ENCODE measurements at regions not wholly inside any gene's neighbourhood (a gene's known extent, or its start where the extent isn't known, plus 50 kb on each side); places are given as distances from the start of the nearest gene placed in this dataset.

DNA sequence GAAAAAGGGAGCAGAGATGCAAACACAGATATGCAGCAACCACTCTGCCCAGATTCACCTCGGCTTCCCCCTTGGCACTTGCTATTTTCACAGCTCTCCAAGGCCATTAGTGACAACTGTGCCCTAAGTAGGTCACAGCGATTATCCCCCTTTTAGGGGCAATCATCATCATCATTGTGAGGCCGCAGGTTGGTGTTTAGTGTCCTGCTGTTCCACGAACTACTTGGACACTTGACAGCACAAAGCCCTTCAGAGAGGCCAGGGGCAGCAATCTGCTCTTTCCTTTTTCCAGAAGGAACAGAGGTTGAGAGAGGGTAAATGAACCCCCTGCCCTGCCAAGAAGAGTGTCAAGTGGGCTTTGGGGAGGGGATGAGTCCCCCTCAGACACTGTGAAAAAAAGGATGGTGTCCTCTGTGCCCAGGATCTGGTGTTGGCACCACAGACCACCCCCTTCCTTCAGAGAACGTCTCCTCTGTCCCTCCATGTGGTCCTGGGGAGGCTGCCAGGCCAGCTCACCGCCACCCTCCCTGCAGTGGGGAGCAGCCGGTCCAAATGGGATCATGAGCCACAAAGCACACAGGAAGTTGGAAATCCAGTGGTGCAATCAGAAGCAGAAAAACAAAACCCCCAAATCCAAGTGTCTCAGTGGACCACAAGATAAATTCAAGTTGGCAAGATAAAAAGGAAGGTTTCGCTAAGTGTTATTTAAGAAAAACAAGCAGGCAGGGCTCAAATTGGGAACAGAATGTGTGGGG lies 78.4 kb upstream of the MED9 start:
- DNase-seq (ENCODE audit: low spot score), result no peak

DNA sequence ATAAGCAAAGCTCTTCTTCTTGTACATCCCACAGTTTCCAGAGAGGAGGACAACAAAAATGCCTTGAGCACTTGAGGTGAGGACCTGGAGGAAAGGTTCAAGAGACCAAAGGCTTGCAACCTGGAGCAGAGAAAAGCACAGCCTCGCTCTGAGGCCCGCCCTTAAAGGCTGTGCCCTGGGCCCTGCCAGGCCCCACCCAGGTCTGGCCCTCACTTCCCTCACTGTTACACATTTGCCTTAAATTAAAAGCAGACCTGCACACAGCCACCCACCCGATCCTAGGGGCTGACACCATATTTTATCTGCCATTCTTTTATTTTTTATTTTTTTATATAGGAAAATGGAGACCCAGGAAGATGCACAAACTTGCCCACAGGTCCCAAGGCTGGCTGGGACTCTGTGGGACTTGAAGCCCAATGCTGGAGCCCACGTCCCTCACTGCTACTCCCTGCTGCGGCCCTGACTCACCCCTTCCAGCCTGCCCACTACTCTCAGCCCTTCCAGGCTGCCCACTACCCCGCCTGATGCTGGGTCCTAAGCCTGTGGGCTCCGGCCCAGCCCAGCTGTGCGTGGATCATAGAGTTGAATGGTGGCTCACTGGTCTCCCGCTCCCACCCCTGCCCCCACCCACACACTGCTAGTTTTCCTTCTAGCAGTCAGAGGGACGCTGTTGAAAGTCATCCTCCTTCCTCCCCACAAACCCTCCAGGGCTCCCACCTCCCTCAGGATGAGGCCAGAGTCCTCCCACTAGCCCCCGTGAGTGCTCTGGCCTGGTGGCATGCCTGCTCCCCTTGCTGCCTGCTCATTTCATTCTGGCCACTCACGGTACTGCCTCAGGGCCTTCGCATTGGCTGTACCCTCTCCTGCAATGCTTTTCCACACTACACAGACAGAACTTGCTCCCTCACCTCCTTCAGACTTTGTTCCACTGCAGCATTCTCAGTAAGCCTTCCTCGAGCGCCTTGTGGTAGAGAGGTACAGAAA lies 77.6 kb upstream of the MED9 start:
- no peak for DNase-seq (ENCODE audit: low spot score)

DNA sequence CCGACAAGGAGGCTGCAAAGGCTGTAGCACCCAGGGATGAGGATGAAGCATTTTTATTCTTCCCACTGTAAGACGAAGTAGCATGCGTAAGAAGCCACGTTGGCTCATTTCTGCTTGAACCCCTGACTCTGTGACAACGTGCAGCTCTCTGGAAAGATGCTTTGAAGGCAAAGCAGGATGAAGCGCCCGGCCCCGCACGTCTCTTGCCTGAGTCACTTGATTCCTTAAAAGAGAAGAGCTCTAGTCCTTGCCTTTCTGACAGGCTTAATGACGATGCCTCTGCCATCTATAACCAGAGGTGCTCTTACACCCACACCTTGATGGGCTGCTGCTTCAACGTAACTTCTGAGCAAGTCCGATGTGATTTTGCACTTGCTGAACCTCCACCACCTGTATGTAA lies 76.7 kb upstream of the MED9 start:
- no peak for DNase-seq (ENCODE audit: low spot score)

DNA sequence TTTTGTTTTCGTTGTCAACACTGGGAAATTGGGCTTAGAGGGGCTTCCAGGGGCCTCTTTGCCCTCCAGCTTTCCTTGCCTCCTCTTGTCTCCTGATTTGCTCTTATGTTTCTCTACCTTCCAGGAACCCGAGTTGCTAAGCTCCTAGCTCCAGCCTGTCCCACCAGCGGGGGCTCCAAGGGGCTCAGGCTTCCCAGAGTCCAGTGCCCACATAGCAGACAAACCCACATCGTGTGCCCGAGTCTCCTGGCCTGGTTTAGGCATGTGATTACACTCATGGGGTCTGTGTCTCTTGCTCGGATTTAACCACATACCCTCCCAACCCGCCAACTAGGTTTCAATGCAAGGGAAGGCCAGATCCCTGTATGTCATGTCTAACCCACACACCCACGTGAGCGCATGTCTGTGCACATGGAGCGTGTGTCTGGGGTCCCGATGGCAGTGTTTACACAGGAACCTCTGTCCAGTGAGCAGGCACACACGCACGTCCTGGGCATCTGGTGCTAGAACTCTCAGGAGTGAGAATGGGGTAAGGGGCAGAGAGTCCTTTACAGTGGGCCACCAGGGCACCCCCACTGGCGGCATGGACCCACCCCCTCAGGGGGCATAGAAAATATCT lies 76.1 kb upstream of the MED9 start:
- no peak for DNase-seq (ENCODE audit: low spot score)

DNA sequence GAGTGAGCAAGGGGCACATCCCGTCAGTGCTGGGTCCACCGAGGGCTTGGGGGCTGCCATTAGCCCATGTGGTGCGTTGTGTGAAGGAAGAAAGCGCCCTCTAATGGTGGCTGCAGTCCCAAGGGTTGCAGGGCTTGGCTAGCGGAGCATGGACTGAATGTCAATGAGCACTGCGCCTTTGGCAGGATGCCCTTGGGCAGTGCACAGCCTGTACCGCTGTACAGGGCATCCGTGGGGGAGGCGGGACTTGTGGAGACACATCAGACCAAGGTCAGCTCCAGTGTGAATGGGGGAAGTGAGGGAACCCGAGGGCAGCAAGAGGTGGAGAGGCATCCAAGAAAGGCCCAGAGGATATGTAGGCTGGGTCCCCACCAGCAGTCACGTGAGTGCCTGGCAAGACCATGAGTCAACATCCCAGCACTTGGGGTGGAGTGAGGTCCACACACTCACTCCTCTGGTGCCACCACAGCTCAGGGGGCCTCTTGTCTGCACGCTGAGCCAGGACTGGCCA lies 75.5 kb upstream of the MED9 start:
- DNase-seq (ENCODE audit: low spot score), result peak; percentile 18

DNA sequence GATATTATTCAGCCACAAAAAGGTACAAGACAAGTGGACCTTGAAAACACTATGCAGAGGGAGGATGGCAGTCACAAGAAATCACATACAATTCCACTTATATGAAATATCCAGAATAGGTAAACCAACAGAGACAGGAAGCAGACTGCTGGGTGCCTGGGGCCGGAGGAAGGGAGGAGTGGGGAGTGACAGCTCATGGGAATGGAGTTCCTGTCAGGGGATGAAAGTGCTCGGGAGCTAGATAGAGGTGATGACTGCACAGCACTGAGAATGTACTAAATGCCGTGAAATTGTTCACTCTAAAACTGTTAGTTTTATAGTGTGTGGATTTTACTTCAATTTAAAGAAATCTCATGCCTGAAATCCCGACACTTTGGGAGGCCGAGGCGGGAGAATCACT lies 74.2 kb upstream of the MED9 start:
- DNase-seq (ENCODE audit: low spot score), result no peak

DNA sequence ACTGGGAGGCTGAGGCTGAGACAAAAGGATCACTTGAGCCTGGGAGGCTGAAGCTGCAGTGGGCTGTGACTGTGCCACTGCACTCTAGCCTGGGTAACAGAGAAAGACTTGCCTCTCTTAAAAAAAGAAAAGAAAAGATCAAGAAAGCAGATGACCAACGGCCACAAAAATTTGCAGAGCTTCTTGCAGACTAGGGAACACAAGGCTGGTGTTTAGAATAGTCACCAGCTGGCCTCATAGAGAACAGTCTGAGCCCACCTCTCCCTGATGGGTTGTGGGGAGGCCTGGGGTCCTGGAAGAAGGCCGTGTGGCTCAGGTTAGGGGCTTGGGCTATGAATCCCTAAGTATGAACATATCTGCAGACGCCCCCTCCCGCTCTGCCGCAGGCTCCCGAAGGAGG lies 73.7 kb upstream of the MED9 start:
- DNase-seq (ENCODE audit: low spot score), result no peak

DNA sequence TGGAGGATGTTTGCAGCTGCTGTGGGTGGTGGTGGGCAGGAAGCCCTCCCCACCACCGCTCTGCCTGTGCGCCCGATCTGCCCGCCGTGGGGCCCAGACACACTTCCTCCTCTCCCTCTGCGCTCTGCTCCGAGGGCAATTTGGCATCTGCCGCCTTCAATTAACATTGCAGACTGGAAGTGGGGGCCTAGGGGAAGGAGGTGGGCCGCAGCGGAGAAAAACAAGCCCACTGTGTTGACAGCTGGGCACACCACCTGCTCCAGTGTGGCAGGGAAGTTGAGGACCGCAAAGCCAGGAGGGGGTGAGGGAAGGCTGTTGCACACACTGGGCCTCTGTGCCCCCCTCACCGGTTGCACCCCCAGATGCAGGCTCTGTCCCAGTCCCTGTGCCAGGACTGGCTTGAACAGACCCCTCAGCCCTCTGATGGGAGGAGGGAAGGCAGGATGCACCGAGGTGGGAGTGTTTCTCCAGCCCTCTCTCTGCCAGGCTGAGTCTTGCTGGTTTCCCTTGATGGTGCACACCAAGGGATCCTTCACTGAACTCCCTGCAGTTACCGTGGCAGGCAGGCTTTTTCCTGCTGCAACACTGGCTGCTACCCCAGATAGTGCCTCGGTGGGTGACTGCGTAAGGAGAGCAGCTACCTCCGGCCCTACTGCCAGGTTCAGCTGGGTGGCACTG lies 72.8 kb upstream of the MED9 start:
- no peak for DNase-seq (ENCODE audit: low spot score)

DNA sequence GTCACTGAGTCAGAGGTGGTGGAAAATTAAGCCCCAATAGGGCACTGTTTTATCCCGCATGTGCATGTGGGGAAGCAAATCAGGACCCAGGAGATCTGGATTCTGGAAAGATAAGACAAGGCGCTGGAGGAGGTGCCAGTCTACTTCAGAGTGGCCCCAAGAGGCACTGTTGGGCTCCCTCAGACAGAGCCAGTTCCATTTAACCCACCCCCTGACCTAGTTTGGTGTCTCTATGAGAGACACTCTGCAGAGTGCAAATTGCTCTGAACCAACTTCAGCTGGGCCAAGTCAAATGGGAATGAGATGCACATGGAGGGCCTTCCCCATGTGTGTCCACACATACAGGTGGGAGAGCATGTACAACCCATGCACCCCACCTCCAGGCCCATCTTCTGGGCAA lies 71.1 kb upstream of the MED9 start:
- DNase-seq (ENCODE audit: low spot score), result no peak

DNA sequence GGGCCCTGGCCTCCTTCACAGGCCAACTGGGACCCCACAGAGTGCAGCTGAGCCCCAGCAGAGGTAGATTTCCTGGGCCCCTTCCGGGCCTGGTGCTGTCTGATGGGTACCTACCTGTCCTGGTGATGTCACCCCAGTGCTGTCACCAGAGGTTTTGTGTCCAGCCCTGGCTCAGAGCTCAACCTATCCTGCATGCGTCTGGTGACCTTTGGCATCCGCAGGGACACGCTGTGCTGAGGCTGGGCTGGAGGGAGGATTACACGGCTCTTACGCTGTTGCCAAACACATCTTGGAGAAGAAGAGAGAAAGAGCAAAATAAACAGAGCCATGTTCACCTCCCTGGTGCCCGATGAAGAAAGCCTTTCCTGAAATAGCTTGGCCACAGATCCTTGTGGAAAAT lies 70.6 kb upstream of the MED9 start:
- no peak for DNase-seq (ENCODE audit: low spot score)

DNA sequence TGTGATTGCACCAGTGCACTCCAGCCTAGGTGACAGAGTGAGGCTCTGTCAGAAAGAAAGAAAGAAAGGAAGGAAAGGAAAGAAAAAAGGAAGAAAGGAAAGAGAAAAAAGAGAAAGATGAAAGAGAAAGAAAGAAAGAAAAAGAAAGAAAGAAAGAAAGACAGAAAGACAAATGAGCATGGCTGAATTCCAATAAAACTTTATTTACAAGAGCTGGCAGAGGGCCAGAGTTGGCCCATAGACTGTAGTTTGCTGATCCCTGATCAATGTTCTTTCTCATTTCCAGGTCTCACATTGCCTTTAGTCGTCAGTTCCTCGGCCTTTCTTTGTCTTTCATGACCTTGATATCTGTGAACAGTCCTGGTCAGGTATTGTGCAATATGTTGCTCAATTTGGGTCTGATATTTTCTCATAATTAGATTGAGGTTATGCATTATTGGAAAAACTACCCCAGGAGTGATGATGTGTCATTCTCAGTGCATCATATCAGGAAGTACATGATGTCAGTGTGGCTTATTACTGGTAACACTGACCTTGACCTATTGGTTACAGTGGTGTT lies 68.5 kb upstream of the MED9 start:
- no peak for DNase-seq (ENCODE audit: low spot score)

DNA sequence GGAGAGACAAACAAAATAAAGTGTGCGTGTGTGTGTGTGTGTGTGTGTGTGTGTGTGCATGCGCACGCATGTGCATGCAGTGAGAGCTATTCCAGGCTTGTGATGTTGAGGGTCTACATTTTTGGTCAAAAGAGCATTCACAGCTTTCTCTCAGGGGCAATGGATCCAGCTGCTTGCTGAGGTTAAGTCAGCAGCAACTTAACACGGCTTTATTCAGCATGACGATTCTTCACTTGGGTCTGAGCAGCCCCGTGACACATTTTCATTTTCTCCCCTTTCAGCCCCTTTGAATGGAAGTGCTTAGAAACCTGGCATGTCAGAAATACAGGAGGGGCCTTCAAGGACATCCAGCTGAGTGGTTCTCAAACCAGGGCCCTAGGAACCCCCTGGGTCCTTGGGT lies 66.4 kb upstream of the MED9 start:
- DNase-seq (ENCODE audit: low spot score), result no peak

DNA sequence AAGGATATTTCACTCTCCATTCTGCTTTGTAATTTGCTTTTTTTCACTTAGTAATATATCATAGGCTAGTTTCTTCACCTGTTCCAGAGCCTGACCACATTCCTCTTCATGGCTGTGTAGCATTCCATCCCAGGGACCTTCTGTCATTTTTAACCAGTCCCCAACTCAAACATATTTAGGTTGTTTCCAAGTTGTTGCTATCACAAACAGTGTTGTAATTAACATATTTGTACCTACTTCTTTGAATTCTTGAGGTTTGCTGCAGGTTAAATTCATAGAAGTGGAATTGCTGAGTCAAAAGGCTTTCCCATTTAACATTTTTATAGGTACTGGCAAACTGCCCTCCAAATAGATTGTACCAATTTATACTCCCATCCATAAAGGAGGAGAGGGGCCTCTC lies 65.1 kb upstream of the MED9 start:
- DNase-seq (ENCODE audit: low spot score), result no peak

DNA sequence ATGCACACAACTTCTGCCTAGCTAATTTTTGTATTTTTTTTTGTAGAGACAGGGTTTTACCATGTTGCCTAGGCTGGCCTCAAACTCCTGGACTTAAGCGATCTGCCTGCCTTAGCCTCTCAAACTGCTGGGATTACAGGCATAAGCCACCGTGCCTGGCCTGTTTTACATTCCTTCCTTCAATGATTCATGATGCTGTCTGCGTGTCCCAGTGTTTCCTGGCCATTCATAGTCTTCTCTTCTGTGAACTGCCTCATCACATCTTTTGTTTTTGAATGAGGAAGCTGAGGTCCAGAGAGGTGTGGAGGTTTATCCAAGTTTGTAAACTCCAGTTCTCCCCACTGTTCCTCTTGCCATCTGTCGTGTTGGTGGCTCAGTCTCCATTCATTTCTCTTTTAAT lies 64.5 kb upstream of the MED9 start:
- no peak for DNase-seq (ENCODE audit: low spot score)

DNA sequence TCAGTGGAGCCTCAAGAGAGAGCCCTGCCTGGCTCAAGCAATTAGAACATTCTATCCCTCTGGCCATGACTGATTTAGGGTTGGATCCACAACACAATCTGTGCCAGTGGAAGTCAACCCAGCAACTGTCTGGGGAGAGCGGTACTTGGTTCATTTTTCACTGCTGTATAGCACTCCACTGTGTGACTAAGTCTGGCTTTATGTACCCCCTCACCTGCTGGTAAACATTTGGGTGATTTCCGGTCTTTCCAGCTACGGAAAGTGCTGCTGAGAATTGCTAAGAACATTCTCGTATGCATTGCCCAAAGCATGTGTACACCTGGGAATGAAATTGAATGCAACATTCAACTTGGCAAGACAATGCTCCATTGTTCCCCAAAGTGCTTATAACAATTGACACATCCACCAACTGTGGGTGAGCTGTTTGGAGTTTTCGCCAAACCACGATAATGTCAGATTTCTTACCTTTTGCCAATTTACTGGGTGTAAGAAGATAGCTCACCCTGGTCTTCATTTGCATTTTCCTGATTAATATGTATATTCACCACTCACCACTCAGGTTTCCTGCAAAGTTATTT lies 63.5 kb upstream of the MED9 start:
- DNase-seq (ENCODE audit: low spot score), result no peak

DNA sequence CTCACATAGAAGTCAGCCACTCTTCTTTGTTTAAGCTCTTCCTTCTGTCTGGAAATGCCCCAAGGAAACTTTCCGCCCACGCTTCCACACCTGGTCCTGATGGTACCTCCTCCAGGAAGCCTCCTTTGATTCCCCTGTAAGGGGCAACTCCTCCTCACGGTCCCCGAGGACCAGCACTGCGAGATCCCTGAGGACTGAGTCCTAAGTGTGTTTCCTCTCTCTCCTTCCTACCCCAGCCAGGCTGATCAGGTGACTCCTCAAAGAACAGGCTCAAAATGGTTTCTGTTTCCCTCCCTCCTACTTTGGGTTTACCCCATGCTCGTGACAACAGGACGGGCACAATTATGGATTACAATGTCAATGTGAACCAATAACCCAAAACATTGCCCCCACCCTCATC lies 63.0 kb upstream of the MED9 start:
- DNase-seq (ENCODE audit: low spot score), result no peak

DNA sequence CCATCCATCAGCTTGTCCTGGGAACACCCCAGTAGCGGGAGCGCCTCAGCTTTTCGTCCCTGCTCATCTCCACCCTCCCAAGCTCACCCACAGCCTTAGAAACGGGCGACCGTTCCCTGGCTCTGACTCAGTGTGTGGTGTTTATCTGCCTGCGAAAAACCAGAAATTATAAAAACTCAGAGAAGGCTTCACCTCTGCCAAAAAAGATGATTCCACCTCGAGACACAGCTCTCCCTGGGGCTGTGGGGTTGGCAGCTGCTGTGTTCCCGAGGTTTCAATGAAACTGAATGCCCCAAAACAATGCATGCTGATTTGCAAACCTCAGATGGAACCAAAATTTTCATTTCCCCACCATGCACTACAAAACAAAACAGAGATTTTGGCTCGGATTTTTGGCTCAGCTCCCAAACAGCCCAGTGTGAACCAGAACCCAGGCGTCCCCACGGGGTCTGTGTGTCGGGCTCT lies 62.4 kb upstream of the MED9 start:
- DNase-seq (ENCODE audit: low spot score), result no peak

DNA sequence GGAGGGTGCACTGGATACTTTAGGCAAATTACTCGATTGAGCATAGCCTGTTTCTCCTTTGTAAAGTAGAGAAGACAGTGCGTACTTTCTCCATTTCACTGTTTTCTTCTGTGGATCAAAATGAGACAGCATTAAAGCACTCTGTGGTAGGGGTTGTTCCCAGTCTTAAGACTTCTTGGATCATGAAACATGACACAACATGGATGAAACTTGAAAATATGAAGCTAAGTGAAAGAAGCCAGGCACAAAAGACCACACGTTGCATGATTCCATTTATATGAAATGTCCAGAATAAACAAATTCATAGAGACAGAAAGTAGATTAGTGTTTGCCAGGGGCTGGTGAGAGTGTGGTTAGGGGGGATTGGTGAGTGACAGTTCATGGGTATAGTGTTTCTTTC lies 61.8 kb upstream of the MED9 start:
- DNase-seq (ENCODE audit: low spot score), result no peak

DNA sequence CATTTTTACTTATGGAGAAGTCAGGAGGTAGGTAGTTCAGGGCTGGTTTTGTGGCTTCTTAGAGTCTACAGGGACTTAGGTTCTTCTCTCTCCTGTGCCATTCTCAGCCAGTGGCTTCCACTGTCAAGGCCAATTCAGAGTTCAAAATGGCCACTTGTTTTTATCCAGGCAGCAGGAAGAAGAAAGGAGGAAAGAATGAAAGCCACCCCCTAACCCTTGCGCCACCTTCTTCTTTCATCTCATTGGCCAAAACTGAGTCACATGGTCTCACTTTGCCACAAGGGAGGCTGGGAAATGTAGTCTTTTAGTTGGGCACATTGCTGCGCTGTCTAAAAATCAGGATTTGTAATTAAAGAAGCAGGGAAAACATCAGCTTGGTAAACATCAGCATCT lies 60.8 kb upstream of the MED9 start:
- peak; percentile 16 for DNase-seq (ENCODE audit: low spot score)

DNA sequence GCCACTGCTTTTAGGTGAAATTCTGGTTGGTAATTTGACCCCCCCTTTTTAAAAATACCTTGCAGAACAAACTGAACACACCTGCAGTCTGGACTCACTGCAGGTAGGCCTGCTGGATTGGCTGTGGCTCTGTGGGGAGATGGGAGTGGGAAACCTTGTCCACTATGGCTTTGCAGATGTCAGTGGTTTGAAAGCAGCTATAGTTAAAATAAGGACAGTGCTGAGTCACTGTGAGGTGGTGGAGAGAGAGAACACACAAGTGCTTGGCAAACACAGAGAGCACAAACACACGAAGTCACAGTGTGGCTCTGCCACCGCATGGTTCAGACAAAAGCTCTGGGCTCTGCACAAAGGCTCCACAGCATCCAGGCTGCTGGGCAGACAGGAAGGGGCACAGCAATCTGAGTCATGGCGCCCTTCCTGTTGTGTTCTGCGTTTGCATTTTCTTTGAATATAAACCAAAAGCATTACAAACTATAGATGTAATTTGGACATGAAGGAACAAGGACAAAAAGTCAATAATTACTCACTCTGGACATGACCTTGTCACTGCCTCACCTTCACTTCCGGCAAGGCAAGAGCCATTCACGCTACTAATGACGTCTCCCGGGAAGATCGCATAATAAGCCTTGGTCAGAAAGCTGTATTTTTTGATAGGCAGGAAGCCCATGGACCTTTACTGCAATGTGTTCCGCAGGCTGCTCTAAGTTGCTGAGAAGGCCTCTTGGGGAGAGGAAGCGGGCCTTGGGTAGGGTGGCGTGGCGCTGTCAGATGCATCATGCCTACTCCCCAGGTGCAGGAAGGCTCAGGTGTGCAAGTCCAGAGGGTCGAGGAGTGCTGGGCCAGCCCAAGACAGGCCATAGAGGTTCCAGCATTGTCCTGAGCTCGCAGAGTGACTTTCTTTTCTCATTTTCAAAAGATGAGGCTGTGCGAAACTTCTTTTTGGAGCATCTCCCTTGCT lies 60.1 kb upstream of the MED9 start:
- no peak for DNase-seq (ENCODE audit: low spot score)
